KMS-11 (cell line): ENCODE measurements at regions not wholly inside any gene's neighbourhood (a gene's known extent, or its start where the extent isn't known, plus 50 kb on each side); places are given as distances from the start of the nearest gene placed in this dataset.

ENCODE experiments used
- H2AFZ ChIP-seq: fragments of 200-600 bp; sonication (generic); 2 replicates; pipeline ENCODE4 v1.6.1; 2016; ENCODE audit warnings: antibody characterized with exemption, mixed run types, low read depth
- H3K27ac ChIP-seq: fragments of 200-600 bp; sonication (generic); 2 replicates; pipeline ENCODE4 v1.6.1; 2016; ENCODE audit warnings: mild to moderate bottlenecking, mixed run types
- H3K27me3 ChIP-seq: fragments of 200-600 bp; sonication (generic); 2 replicates; pipeline ENCODE4 v1.6.1; 2017; ENCODE audit warnings: mild to moderate bottlenecking, low read depth, mixed run types, moderate library complexity; ENCODE audit not compliant: insufficient read depth
- H3K36me3 ChIP-seq: fragments of 200-600 bp; sonication (generic); 2 replicates; pipeline ENCODE4 v1.6.1; 2017; ENCODE audit warnings: mild to moderate bottlenecking, mixed run types; ENCODE audit not compliant: insufficient read depth
- H3K4me1 ChIP-seq: fragments of 200-600 bp; sonication (generic); 2 replicates; pipeline ENCODE4 v1.6.1; 2016; ENCODE audit warnings: mild to moderate bottlenecking, low read depth, mixed run types; ENCODE audit not compliant: poor library complexity, severe bottlenecking
- H3K4me2 ChIP-seq: fragments of 200-600 bp; sonication (generic); 2 replicates; pipeline ENCODE4 v1.7.0; 2016; ENCODE audit warnings: mild to moderate bottlenecking, mixed run types
- H3K4me3 ChIP-seq: fragments of 200-600 bp; sonication (generic); IDR thresholded peaks from 2 replicates; pipeline ENCODE4 v1.6.1; 2017; ENCODE audit warnings: low read depth, low read length, mixed read lengths; ENCODE audit not compliant: insufficient read depth
- H3K79me2 ChIP-seq: fragments of 200-600 bp; sonication (generic); 2 replicates; pipeline ENCODE4 v1.6.1; 2016; ENCODE audit warnings: low read depth, mixed run types; ENCODE audit not compliant: insufficient read depth
- H3K9ac ChIP-seq: fragments of 200-600 bp; sonication (generic); 2 replicates; pipeline ENCODE4 v1.6.1; 2016; ENCODE audit warnings: mild to moderate bottlenecking, mixed run types
- H4K20me1 ChIP-seq: fragments of 200-600 bp; sonication (generic); 2 replicates; pipeline ENCODE4 v1.6.1; 2016; ENCODE audit warnings: mild to moderate bottlenecking, mixed run types; ENCODE audit not compliant: insufficient read depth
- TF ChIP-seq, protein P1 (sequence below): fragments of 200-600 bp; sonication (generic); conservative IDR thresholded peaks from 2 replicates; pipeline ENCODE4 v1.6.1; 2017; ENCODE audit warnings: low read depth, mild to moderate bottlenecking, antibody characterized with exemption, low read length, moderate library complexity, mixed read lengths

DNA sequence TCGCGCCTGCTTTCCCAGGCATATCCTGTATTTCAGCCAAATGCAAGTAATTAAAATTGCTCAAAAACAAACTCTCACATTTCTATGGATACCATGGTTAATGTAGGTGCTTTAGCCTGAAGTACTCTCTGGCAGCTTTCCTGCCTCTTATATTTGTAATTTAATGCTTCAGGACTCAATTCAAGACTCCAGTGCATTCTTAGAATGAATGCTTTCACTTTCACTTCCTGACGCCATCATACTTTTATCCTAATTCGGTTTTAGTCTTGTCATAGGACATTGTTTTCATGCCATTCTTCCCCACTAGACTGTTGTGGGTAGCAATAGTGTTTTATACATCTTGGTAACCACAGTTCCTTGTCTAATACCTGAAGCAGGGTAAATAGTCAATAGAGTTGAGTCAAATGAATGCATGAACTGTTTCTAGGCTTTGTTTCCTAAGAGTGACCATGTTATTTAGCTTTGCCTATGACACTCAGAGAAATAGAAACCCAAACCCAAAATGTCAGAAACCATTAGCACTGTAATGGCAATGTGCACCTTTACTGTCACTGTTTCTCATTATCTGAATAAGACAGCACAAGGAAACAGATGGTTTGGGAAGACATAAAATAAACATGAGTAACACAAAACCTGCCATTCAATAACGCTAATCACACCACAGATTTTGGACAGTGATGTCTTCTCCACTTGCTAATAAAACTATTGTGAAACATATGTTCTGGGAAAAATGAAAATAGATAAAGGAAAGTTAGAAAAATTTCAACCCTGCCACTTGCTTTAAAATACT lies 705.5 kb downstream of the CDH11 start:
- Histone ChIP-seq H3K27me3 (no peaks in the 10 kb centered on the region), H3K4me3 (no peak overlapping the region), H3K9ac (no peak overlapping the region), H3K27ac (no peak overlapping the region), H2AFZ (peak overlapping the region; percentile 38; the same call in 1 of the 2 replicates), H3K79me2 (no peaks in the 10 kb centered on the region), H3K4me1 (peaks cover 9% of the 10 kb centered on the region), H3K4me2 (0 out of 2 replicates have a peak overlapping the region, but pooled peaks have one; percentile 17), H4K20me1 (no peaks in the 10 kb centered on the region), H3K36me3 (no peaks in the 10 kb centered on the region)
- TF ChIP-seq, protein P1, sequence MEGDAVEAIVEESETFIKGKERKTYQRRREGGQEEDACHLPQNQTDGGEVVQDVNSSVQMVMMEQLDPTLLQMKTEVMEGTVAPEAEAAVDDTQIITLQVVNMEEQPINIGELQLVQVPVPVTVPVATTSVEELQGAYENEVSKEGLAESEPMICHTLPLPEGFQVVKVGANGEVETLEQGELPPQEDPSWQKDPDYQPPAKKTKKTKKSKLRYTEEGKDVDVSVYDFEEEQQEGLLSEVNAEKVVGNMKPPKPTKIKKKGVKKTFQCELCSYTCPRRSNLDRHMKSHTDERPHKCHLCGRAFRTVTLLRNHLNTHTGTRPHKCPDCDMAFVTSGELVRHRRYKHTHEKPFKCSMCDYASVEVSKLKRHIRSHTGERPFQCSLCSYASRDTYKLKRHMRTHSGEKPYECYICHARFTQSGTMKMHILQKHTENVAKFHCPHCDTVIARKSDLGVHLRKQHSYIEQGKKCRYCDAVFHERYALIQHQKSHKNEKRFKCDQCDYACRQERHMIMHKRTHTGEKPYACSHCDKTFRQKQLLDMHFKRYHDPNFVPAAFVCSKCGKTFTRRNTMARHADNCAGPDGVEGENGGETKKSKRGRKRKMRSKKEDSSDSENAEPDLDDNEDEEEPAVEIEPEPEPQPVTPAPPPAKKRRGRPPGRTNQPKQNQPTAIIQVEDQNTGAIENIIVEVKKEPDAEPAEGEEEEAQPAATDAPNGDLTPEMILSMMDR = no peak

DNA sequence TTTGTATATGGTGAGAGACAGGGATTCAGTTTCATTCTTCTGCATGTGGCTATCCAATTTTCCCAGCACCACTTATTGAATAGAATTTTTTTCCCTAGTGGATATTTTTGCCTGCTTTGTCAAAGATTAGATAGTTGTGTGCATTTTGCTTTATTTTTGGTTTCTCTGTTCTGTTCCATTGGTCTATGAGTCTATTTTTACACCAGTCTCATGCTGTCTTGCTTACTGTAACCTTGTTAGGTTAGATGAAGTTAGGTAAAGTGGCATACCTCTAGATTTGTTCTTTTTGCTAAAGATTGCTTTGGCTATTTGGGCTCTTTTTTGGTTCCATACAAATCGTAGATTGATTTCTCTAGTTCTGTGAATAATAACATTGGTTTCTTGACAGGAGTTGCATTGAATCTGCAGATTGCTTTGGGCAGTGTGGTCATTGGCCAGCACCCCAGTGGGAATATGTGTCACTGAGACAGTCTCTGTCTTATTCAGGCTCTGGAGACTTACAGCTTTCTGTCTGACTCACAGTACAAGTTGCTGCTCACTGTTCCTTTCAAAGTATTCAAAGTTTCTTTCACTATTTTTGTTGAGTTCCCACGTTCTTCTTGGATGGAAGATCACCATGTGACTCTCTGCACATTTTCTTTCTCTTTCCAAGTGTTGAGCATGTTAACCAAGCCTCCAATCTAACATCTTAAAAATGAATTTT lies 709.1 kb downstream of the CDH11 start:
- Histone ChIP-seq H3K4me2 (no peak overlapping the region), H3K9ac (no peak overlapping the region), H3K36me3 (no peaks in the 10 kb centered on the region), H4K20me1 (no peaks in the 10 kb centered on the region), H3K4me3 (no peak overlapping the region), H3K27me3 (no peaks in the 10 kb centered on the region), H3K27ac (no peak overlapping the region), H2AFZ (no peak overlapping the region), H3K79me2 (no peaks in the 10 kb centered on the region), H3K4me1 (peaks cover 9% of the 10 kb centered on the region)
- TF ChIP-seq, protein P1 = no peak

DNA sequence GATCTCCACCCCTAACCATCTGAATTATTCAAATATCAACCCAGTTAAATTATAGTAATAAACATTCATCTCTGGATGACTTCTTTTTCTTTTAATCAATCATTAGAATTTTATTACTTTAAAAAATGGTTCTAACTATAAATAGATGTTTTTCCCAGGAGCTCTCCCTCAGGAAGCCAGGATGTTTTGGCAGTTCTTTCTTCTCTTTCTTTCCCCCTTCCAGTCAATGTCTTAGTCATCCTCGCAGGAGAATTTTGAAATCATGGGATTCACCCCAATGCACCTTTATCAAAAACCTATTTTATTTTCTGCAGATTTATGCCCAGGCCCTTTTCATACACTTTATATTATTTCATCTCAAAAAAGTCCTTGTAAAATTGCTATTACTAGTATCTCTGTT lies 711.6 kb downstream of the CDH11 start:
- Histone ChIP-seq H4K20me1 (no peaks in the 10 kb centered on the region), H3K4me2 (no peak overlapping the region), H3K9ac (no peak overlapping the region), H3K27me3 (no peaks in the 10 kb centered on the region), H3K27ac (no peak overlapping the region), H2AFZ (no peak overlapping the region), H3K4me1 (no peaks in the 10 kb centered on the region), H3K79me2 (no peaks in the 10 kb centered on the region), H3K36me3 (no peaks in the 10 kb centered on the region), H3K4me3 (no peak overlapping the region)
- TF ChIP-seq, protein P1 = no peak

DNA sequence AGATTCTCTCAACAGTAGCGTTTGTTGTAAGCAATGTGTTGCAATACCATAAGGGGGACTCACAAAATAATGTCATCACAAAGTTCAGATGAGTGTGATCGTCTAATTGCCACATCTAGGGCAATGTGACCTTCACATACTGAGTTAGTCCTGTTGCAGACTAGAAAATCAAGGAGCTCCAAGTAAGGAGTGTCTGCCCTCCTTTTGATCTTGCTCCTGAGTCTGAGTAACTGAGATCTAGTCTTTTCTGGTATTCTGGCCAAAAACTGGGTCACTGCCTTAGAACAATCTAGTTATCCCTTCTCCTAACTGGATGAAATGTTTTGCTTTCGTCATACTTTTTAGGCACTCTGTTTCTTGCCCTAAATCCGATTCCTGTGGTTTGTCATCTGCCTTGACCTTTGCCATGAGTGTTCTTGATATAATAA lies 712.1 kb downstream of the CDH11 start:
- H3K4me2 ChIP-seq = no peak overlapping the region
- H3K36me3 ChIP-seq = no peaks in the 10 kb centered on the region
- TF ChIP-seq, protein P1 = no peak
- H2AFZ ChIP-seq = no peak overlapping the region
- no peak overlapping the region for H3K27ac ChIP-seq
- no peaks in the 10 kb centered on the region for H3K27me3 ChIP-seq
- no peak overlapping the region for H3K9ac ChIP-seq
- no peaks in the 10 kb centered on the region for H3K79me2 ChIP-seq
- no peaks in the 10 kb centered on the region for H4K20me1 ChIP-seq
- H3K4me3 ChIP-seq = no peak overlapping the region
- H3K4me1 ChIP-seq = no peaks in the 10 kb centered on the region
